ENCODE measurements at regions not wholly inside any gene's neighbourhood (a gene's known extent, or its start where the extent isn't known, plus 50 kb on each side); places are given as distances from the start of the nearest gene placed in this dataset.

GRCh38 chr20:57783956-57784837, 74.4 kb upstream of the PMEPA1 start:
- Histone ChIP-seq H3K4me1 (peaks cover 16% of the 10 kb centered on the region), H3K36me3 (ENCODE audit: control insufficient read depth, insufficient read depth, low read length) (no peaks in the 10 kb centered on the region), H3K27me3 (replicated peaks; ENCODE audit: control insufficient read depth, insufficient read depth, low read length) (no peaks in the 10 kb centered on the region), H3K4me3 (ENCODE audit: low read depth, low read length) (no peak overlapping the region), H3K9me3 (no peaks in the 10 kb centered on the region)
- Mint-ChIP-seq H3K27ac (ENCODE audit: unreplicated experiment) (no peak overlapping the region), H3K4me3 (ENCODE audit: unreplicated experiment) (no peak overlapping the region), H3K4me1 (ENCODE audit: low read depth, unreplicated experiment) (peaks cover 16% of the 10 kb centered on the region), H3K9me3 (ENCODE audit: unreplicated experiment) (peaks cover 10% of the 10 kb centered on the region), H3K36me3 (ENCODE audit: insufficient read depth, unreplicated experiment) (no peaks in the 10 kb centered on the region), H3K27me3 (ENCODE audit: insufficient read depth, unreplicated experiment) (no peaks in the 10 kb centered on the region)
- CTCF ChIA-PET: no interaction called here
- TF ChIP-seq CTCF (IDR thresholded peaks at IDR 0.05; ENCODE audit: insufficient read depth in 1 of 2, low read depth in 1 of 2, low read length in 1 of 2, severe bottlenecking in 1 of 2, unreplicated experiment in 1 of 2): no peak
- POLR2A ChIA-PET: no interaction called here
- no TSS peak for BruUV-seq (replicated peaks)
- DNase-seq: peak in 1 of 2 experiments; percentile 30
- intact Hi-C loops (cut with micrococcal nuclease; ENCODE audit: unreplicated experiment): no loop called here

- intact Hi-C loops (cut with micrococcal nuclease; ENCODE audit: unreplicated experiment): no loop called here
- peaks cover 10% of the 10 kb centered on the region for H3K9me3 Mint-ChIP-seq (ENCODE audit: unreplicated experiment)
- no peak overlapping the region for H3K27ac Mint-ChIP-seq (ENCODE audit: unreplicated experiment)
- peak in 1 of 2 experiments; percentile 33 for DNase-seq
- no peak for TF ChIP-seq CTCF (IDR thresholded peaks at IDR 0.05; ENCODE audit: insufficient read depth in 1 of 2, low read depth in 1 of 2, low read length in 1 of 2, severe bottlenecking in 1 of 2, unreplicated experiment in 1 of 2)
- H3K4me3 ChIP-seq (ENCODE audit: low read depth, low read length): no peak overlapping the region
- no TSS peak for BruUV-seq (replicated peaks)
- H3K27me3 Mint-ChIP-seq (ENCODE audit: insufficient read depth, unreplicated experiment): no peaks in the 10 kb centered on the region
- ChIA-PET POLR2A (no interaction called here), CTCF (interaction anchor here (1.0 kb wide), 1 partner anchor 265 kb away, joined by 4 read pairs; no protein-coding TSS in a partner anchor)
- H3K4me3 Mint-ChIP-seq (ENCODE audit: unreplicated experiment): no peak overlapping the region
- H3K36me3 Mint-ChIP-seq (ENCODE audit: insufficient read depth, unreplicated experiment): no peaks in the 10 kb centered on the region
- peaks cover 20% of the 10 kb centered on the region for H3K4me1 Mint-ChIP-seq (ENCODE audit: low read depth, unreplicated experiment)
- no peaks in the 10 kb centered on the region for H3K36me3 ChIP-seq (ENCODE audit: control insufficient read depth, insufficient read depth, low read length)
- no peaks in the 10 kb centered on the region for H3K27me3 ChIP-seq (replicated peaks; ENCODE audit: control insufficient read depth, insufficient read depth, low read length)
- H3K4me1 ChIP-seq: peaks cover 19% of the 10 kb centered on the region
- no peaks in the 10 kb centered on the region for H3K9me3 ChIP-seq
These were observed 73.4 kb upstream of the PMEPA1 start for GRCh38 chr20:57783196-57783595.

- peak in 1 of 2 experiments; percentile 38 for DNase-seq
- Histone ChIP-seq H3K9me3 (no peaks in the 10 kb centered on the region), H3K27me3 (replicated peaks; ENCODE audit: control insufficient read depth, insufficient read depth, low read length) (no peaks in the 10 kb centered on the region), H3K4me1 (peaks cover 19% of the 10 kb centered on the region), H3K4me3 (ENCODE audit: low read depth, low read length) (no peak overlapping the region), H3K36me3 (ENCODE audit: control insufficient read depth, insufficient read depth, low read length) (no peaks in the 10 kb centered on the region)
- Mint-ChIP-seq H3K4me3 (ENCODE audit: unreplicated experiment) (no peak overlapping the region), H3K27me3 (ENCODE audit: insufficient read depth, unreplicated experiment) (no peaks in the 10 kb centered on the region), H3K9me3 (ENCODE audit: unreplicated experiment) (peaks cover 10% of the 10 kb centered on the region), H3K4me1 (ENCODE audit: low read depth, unreplicated experiment) (peaks cover 20% of the 10 kb centered on the region), H3K36me3 (ENCODE audit: insufficient read depth, unreplicated experiment) (no peaks in the 10 kb centered on the region), H3K27ac (ENCODE audit: unreplicated experiment) (no peak overlapping the region)
- BruUV-seq (replicated peaks): no TSS peak
- TF ChIP-seq CTCF (IDR thresholded peaks at IDR 0.05; ENCODE audit: insufficient read depth in 1 of 2, low read depth in 1 of 2, low read length in 1 of 2, severe bottlenecking in 1 of 2, unreplicated experiment in 1 of 2): no peak
- intact Hi-C loops (cut with micrococcal nuclease; ENCODE audit: unreplicated experiment): no loop called here
- POLR2A ChIA-PET: no interaction called here
- CTCF ChIA-PET: interaction anchor here (1.0 kb wide), 1 partner anchor 266 kb away, joined by 4 read pairs; no protein-coding TSS in a partner anchor
These were observed 72.8 kb upstream of the PMEPA1 start for GRCh38 chr20:57782631-57783041.
